ENCODE measurements at regions not wholly inside any gene's neighbourhood (a gene's known extent, or its start where the extent isn't known, plus 50 kb on each side); places are given as distances from the start of the nearest gene placed in this dataset.

- TF ChIP-seq POLR2A (IDR thresholded peaks at IDR 0.05) (no peak), CTCF (IDR thresholded peaks at IDR 0.05) (no peak)
Observed at GRCh38 chr2:120889936-120890335, 154.3 kb downstream of the GLI2 start.
